ENCODE measurements at regions not wholly inside any gene's neighbourhood (a gene's known extent, or its start where the extent isn't known, plus 50 kb on each side); places are given as distances from the start of the nearest gene placed in this dataset.

GRCh38 chr5:2138896-2139295 lies 256.2 kb upstream of the IRX4 start:
- Histone ChIP-seq H3K27ac (no peak overlapping the region), H3K4me3 (no peak overlapping the region), H3K36me3 (no peaks in the 10 kb centered on the region), H3K4me1 (no peaks in the 10 kb centered on the region), H3K9me3 (no peaks in the 10 kb centered on the region), H3K27me3 (no peaks in the 10 kb centered on the region)
- TF ChIP-seq POLR2AphosphoS5 (IDR thresholded peaks at IDR 0.05) (no peak), EP300 (IDR thresholded peaks at IDR 0.05) (no peak), POLR2A (IDR thresholded peaks at IDR 0.05) (no peak)
- TF ChIP-seq, protein P1, sequence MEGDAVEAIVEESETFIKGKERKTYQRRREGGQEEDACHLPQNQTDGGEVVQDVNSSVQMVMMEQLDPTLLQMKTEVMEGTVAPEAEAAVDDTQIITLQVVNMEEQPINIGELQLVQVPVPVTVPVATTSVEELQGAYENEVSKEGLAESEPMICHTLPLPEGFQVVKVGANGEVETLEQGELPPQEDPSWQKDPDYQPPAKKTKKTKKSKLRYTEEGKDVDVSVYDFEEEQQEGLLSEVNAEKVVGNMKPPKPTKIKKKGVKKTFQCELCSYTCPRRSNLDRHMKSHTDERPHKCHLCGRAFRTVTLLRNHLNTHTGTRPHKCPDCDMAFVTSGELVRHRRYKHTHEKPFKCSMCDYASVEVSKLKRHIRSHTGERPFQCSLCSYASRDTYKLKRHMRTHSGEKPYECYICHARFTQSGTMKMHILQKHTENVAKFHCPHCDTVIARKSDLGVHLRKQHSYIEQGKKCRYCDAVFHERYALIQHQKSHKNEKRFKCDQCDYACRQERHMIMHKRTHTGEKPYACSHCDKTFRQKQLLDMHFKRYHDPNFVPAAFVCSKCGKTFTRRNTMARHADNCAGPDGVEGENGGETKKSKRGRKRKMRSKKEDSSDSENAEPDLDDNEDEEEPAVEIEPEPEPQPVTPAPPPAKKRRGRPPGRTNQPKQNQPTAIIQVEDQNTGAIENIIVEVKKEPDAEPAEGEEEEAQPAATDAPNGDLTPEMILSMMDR (IDR thresholded peaks at IDR 0.05) = no peak
- no peak for ATAC-seq (ENCODE audit: low FRiP score in 2 of 2)
- WGBS, 2 donors = 84% methylated on average over 12 of the region's 12 CpGs
- DNase-seq = no peak

GRCh38 chr5:2137444-2138050 lies 254.8 kb upstream of the IRX4 start:
- Histone ChIP-seq H3K36me3 (no peaks in the 10 kb centered on the region), H3K9me3 (no peaks in the 10 kb centered on the region), H3K4me1 (no peaks in the 10 kb centered on the region), H3K27me3 (no peaks in the 10 kb centered on the region), H3K4me3 (no peak overlapping the region), H3K27ac (no peak overlapping the region)
- 92 to 94% methylated on average over 8 to 21 of the region's 21 CpGs for WGBS, 2 donors
- no peak for TF ChIP-seq EP300 (IDR thresholded peaks at IDR 0.05)
- TF ChIP-seq POLR2A (IDR thresholded peaks at IDR 0.05) = no peak
- TF ChIP-seq, protein P1 (IDR thresholded peaks at IDR 0.05) = no peak
- no peak for TF ChIP-seq POLR2AphosphoS5 (IDR thresholded peaks at IDR 0.05)
- DNase-seq (no peak), ATAC-seq (ENCODE audit: low FRiP score in 2 of 2) (no peak)

GRCh38 chr5:2136728-2137333 lies 254.1 kb upstream of the IRX4 start:
- no peak overlapping the region for H3K4me3 ChIP-seq
- no peaks in the 10 kb centered on the region for H3K4me1 ChIP-seq
- H3K27ac ChIP-seq = no peak overlapping the region
- DNase-seq (peak in 1 of 2 donors; percentile 78), ATAC-seq (ENCODE audit: low FRiP score in 2 of 2) (no peak)
- TF ChIP-seq, protein P1 (IDR thresholded peaks at IDR 0.05) = no peak
- TF ChIP-seq POLR2AphosphoS5 (IDR thresholded peaks at IDR 0.05) (no peak), POLR2A (IDR thresholded peaks at IDR 0.05) (no peak), EP300 (IDR thresholded peaks at IDR 0.05) (no peak)
- no peaks in the 10 kb centered on the region for H3K27me3 ChIP-seq
- no peaks in the 10 kb centered on the region for H3K9me3 ChIP-seq
- 82 to 94% methylated on average over 44 of the region's 44 CpGs for WGBS, 2 donors
- H3K36me3 ChIP-seq = no peaks in the 10 kb centered on the region

GRCh38 chr5:2135833-2136232 lies 253.1 kb upstream of the IRX4 start:
- TF ChIP-seq POLR2A (IDR thresholded peaks at IDR 0.05) = no peak
- TF ChIP-seq POLR2AphosphoS5 (IDR thresholded peaks at IDR 0.05) = no peak
- TF ChIP-seq, protein P1 (IDR thresholded peaks at IDR 0.05) = no peak
- no peak for TF ChIP-seq EP300 (IDR thresholded peaks at IDR 0.05)
- no peaks in the 10 kb centered on the region for H3K9me3 ChIP-seq
- no peak overlapping the region for H3K27ac ChIP-seq
- no peak for ATAC-seq (ENCODE audit: low FRiP score in 2 of 2)
- no peaks in the 10 kb centered on the region for H3K36me3 ChIP-seq
- H3K4me3 ChIP-seq = no peak overlapping the region
- H3K4me1 ChIP-seq = no peaks in the 10 kb centered on the region
- 65 to 72% methylated on average over 5 of the region's 5 CpGs for WGBS, 2 donors
- DNase-seq = no peak
- H3K27me3 ChIP-seq = no peaks in the 10 kb centered on the region

DNA sequence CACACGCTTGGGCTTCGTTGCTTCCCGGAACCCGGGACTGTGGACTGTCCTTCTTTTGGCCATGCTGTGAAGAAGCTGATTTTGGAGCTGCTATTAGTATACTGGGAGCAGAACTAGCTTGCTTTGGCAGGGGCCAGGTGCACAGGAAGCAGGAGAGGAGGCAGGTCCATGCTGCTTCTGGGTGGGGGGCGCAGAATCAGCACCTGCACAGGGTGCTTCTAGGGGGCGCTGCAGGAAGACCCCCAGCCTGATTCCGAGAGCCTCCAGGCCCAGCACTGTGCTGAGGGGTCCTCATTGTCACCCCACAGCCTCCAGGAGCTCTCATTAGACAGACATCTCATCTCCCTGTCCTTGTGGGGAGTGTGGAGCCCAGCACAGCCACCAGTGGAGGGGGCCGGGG lies 252.6 kb upstream of the IRX4 start:
- WGBS, 2 donors = 78 to 86% methylated on average over 5 to 6 of the region's 8 CpGs
- ATAC-seq (ENCODE audit: low FRiP score in 2 of 2) (no peak), DNase-seq (no peak)
- no peak overlapping the region for H3K27ac ChIP-seq
- H3K4me3 ChIP-seq = no peak overlapping the region
- TF ChIP-seq POLR2A (IDR thresholded peaks at IDR 0.05) (no peak), POLR2AphosphoS5 (IDR thresholded peaks at IDR 0.05) (no peak)
- no peaks in the 10 kb centered on the region for H3K9me3 ChIP-seq
- no peaks in the 10 kb centered on the region for H3K4me1 ChIP-seq
- no peaks in the 10 kb centered on the region for H3K36me3 ChIP-seq
- H3K27me3 ChIP-seq = no peaks in the 10 kb centered on the region
